ENCODE measurements at regions not wholly inside any gene's neighbourhood (a gene's known extent, or its start where the extent isn't known, plus 50 kb on each side); places are given as distances from the start of the nearest gene placed in this dataset.

DNA sequence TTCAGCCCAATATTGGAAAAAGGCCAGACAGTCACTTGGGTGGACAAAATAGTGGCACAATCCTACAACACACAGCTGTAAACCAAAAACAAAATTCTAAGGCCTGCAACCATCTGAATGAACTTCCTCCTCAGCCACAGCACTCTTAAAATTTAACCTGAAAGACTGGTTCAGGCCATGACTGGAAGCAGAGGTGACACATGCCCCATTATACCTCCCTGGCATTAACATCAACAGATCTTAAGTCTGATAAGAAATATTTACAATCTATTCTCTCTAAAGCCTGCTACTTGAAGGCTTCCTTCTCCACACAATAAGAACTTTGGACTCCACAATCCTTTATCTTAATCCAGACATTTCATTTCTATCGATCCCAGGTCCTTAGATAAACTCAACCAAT, 192.4 kb upstream of the LRP1B start:
- Histone ChIP-seq H3K27me3 (no peaks in the 10 kb centered on the region), H3K4me1 (no peaks in the 10 kb centered on the region), H3K9me3 (no peaks in the 10 kb centered on the region), H3K4me3 (no peak overlapping the region), H3K36me3 (no peaks in the 10 kb centered on the region), H3K27ac (no peak overlapping the region)
- intact Hi-C loops (cut with DNase I): no loop called here
- no peak for FAIRE-seq
- WGBS, 2 donors: 33 to 43% methylated on average over 1 of the region's 1 CpG
- peak in 1 of 4 donors; percentile 38 for ATAC-seq
- TF ChIP-seq CTCF (IDR thresholded peaks at IDR 0.05): no peak
- DNase-seq: no peak

DNA sequence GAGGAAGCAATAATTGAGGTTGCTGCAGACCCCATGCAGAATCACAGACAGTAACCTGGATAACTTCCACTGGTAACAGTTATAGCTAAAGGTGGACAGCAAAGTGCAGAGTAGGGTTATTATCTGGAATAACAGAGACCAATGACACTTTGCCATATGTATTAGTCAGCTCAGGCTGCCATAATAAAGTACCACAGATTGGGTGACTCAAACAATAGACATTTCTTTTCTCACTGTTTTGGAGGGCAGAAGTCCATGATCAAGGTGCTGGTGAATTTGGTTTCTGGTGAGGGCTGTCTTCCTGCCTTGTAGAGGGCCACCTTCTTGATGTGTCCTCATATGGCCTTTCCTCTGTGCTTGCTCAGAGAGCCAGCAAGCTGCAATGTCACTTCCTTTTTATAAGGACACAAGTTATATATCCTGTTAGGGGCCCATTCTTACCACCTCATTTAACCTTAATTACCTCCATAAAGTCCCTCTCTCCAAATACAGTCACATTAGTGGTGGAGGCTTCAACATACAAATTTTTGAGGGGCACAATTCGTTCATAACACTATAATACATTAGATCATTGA, 191.0 kb upstream of the LRP1B start:
- ATAC-seq (no peak), FAIRE-seq (no peak)
- WGBS, 2 donors: 47 to 60% methylated on average over 1 of the region's 1 CpG

DNA sequence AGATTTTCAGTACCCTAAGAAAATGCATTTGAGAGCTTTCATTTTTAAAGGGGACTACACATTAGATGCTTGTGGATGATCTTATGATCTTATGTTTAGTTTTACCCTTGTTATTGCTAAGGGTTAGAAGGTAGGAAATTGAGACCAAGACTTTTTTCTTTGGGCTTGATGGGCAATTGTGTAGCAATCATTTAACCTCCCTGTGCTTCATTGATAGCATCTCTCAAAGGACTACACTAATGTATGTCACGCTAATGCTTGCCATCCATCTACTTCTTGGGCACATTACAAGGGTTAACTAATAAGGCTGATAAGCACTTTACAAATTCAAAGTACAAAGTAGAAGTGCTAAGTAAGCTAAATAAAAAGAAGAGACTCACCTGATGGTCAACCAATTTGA, 189.3 kb upstream of the LRP1B start:
- intact Hi-C loops (cut with DNase I): no loop called here
- Histone ChIP-seq H3K4me3 (no peak overlapping the region), H3K27me3 (no peaks in the 10 kb centered on the region), H3K9me3 (no peaks in the 10 kb centered on the region), H3K36me3 (no peaks in the 10 kb centered on the region), H3K27ac (no peak overlapping the region), H3K4me1 (no peaks in the 10 kb centered on the region)
- WGBS, 2 donors: 90 to 93% methylated on average over 1 of the region's 1 CpG
- FAIRE-seq (no peak), DNase-seq (no peak), ATAC-seq (no peak)
- no peak for TF ChIP-seq CTCF (IDR thresholded peaks at IDR 0.05)

More for the DNA sequence above, 191.0 kb upstream of the LRP1B start:
- no peak for DNase-seq
- Histone ChIP-seq H3K36me3 (no peaks in the 10 kb centered on the region), H3K9me3 (no peaks in the 10 kb centered on the region), H3K4me1 (no peaks in the 10 kb centered on the region), H3K4me3 (no peak overlapping the region), H3K27me3 (no peaks in the 10 kb centered on the region), H3K27ac (no peak overlapping the region)
- intact Hi-C loops (cut with DNase I): no loop called here
- no peak for TF ChIP-seq CTCF (IDR thresholded peaks at IDR 0.05)

DNA sequence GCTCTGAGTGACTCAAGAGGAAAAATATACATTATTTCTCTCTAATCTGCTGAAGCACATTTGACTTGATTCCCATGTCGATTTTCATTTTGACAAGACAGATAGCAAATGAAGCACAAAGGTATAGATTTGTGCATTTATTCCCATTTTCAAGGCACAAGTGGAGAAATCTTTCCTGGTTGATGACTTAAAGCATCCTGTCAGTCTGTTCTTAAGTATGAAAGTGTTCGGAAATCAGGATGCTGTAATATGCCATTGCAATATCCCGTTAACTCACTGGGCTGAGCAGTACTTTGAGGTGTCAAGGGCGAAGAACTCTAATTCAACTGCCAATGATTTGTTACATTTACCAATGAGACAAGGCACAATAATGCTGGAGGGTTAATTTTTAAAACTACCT, 185.2 kb upstream of the LRP1B start:
- ATAC-seq (no peak), FAIRE-seq (no peak), DNase-seq (no peak)
- Histone ChIP-seq H3K36me3 (no peaks in the 10 kb centered on the region), H3K9me3 (no peaks in the 10 kb centered on the region), H3K4me3 (no peak overlapping the region), H3K27ac (no peak overlapping the region), H3K27me3 (no peaks in the 10 kb centered on the region), H3K4me1 (no peaks in the 10 kb centered on the region)
- WGBS, 2 donors: 71 to 78% methylated on average over 4 of the region's 4 CpGs
- TF ChIP-seq CTCF (IDR thresholded peaks at IDR 0.05): no peak
- intact Hi-C loops (cut with DNase I): no loop called here

DNA sequence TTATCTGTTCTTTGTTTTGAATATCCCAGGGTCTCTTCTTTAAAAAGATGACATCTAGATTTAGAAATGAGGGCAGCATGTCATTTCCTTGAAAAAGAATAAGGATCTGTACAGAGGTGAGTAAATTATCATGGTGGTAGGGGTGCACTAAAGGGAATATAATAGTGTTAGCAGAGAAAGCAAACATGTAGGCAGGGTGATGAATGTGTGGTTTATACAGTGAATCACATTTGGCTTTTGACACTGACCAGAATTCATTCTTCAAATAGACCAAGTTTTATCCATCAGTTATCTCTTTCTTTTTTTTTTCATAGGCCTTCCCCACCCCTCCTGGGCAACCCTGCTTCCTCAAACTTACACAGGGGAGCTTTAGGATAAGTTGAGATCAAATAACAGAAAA, 184.5 kb upstream of the LRP1B start:
- ATAC-seq (no peak), DNase-seq (no peak), FAIRE-seq (no peak)
- Histone ChIP-seq H3K27me3 (no peaks in the 10 kb centered on the region), H3K9me3 (no peaks in the 10 kb centered on the region), H3K36me3 (no peaks in the 10 kb centered on the region), H3K27ac (no peak overlapping the region), H3K4me1 (no peaks in the 10 kb centered on the region), H3K4me3 (no peak overlapping the region)
- TF ChIP-seq CTCF (IDR thresholded peaks at IDR 0.05): no peak
- intact Hi-C loops (cut with DNase I): no loop called here
